Skin epidermis (tissue), 12 donors: ENCODE measurements at regions not wholly inside any gene's neighbourhood (a gene's known extent, or its start where the extent isn't known, plus 50 kb on each side); places are given as distances from the start of the nearest gene placed in this dataset.
"Not testable (repeated sequence)": the region's sequence is repeated elsewhere in the genome, so short reads cannot be mapped to it uniquely, and the experiment has no call there.

Experiments
- H3K27ac ChIP-seq, 21 experiments: fragments of 200-600 bp; sonication (generic) in 11 of 21; one replicate each; pipeline ENCODE4 v1.5.0; 2020; ENCODE audit warnings: mild to moderate bottlenecking in 3 of 21, inconsistent platforms in 2 of 21, moderate library complexity in 2 of 21
- H3K4me3 ChIP-seq, 7 experiments: fragments of 200-600 bp; sonication (generic) in 2 of 7; one replicate each; pipeline ENCODE4 v1.5.0; 2020; ENCODE audit warnings: inconsistent platforms in 2 of 7, mild to moderate bottlenecking in 2 of 7, moderate library complexity in 1 of 7

GRCh38 chr3:176172492-176172891 is 1024.8 kb downstream of the TBL1XR1 start:
- no peak overlapping the region for H3K4me3 ChIP-seq
- no peak overlapping the region for H3K27ac ChIP-seq

GRCh38 chr3:176167272-176167671 is 1030.0 kb downstream of the TBL1XR1 start:
- Histone ChIP-seq H3K4me3 (no peak overlapping the region), H3K27ac (no peak overlapping the region)

- Histone ChIP-seq H3K4me3 (no peak overlapping the region), H3K27ac (no peak overlapping the region)
Observed at GRCh38 chr3:176160997-176161396, 1036.3 kb downstream of the TBL1XR1 start.

GRCh38 chr3:176159796-176160195 is 1037.5 kb downstream of the TBL1XR1 start:
- Histone ChIP-seq H3K27ac (no peak overlapping the region), H3K4me3 (no peak overlapping the region)

GRCh38 chr3:176155012-176155411 is 1042.3 kb downstream of the TBL1XR1 start:
- Histone ChIP-seq H3K4me3 (no peak overlapping the region), H3K27ac (no peak overlapping the region)

- Histone ChIP-seq H3K27ac (no peak overlapping the region), H3K4me3 (no peak overlapping the region)
Observed at GRCh38 chr3:176149567-176149966, 1047.7 kb downstream of the TBL1XR1 start.

- Histone ChIP-seq H3K27ac (no peak overlapping the region), H3K4me3 (no peak overlapping the region)
Observed at GRCh38 chr3:176147251-176147650, 1050.0 kb downstream of the TBL1XR1 start.

GRCh38 chr3:176141837-176142236 is 1055.4 kb downstream of the TBL1XR1 start:
- H3K4me3 ChIP-seq = no peak overlapping the region

GRCh38 chr3:176120507-176120906 is 1076.8 kb downstream of the TBL1XR1 start:
- Histone ChIP-seq H3K4me3 (no peak overlapping the region), H3K27ac (no peak overlapping the region)

More at GRCh38 chr3:176141837-176142236, 1055.4 kb downstream of the TBL1XR1 start:
- no peak overlapping the region for H3K27ac ChIP-seq

- Histone ChIP-seq H3K4me3 (no peak overlapping the region), H3K27ac (no peak overlapping the region)
Observed at GRCh38 chr3:176119826-176120225, 1077.5 kb downstream of the TBL1XR1 start.

- no peak overlapping the region for H3K27ac ChIP-seq
- no peak overlapping the region for H3K4me3 ChIP-seq
Observed at GRCh38 chr3:176106380-176106779, 1090.9 kb downstream of the TBL1XR1 start.

- Histone ChIP-seq H3K27ac (no peak overlapping the region), H3K4me3 (no peak overlapping the region)
Observed at GRCh38 chr3:176097027-176097426, 1100.3 kb downstream of the TBL1XR1 start.

GRCh38 chr3:176093892-176094291 is 1103.4 kb downstream of the TBL1XR1 start:
- not testable (repeated sequence) for H3K4me3 ChIP-seq, H3K27ac ChIP-seq

- H3K4me3 ChIP-seq = no peak overlapping the region
- H3K27ac ChIP-seq = no peak overlapping the region
Observed at GRCh38 chr3:176090727-176091126, 1106.6 kb downstream of the TBL1XR1 start.

- Histone ChIP-seq H3K4me3 (no peak overlapping the region), H3K27ac (no peak overlapping the region)
Observed at GRCh38 chr3:176088962-176089383, 1108.3 kb downstream of the TBL1XR1 start.

- H3K27ac ChIP-seq = no peak overlapping the region
- H3K4me3 ChIP-seq = no peak overlapping the region
Observed at GRCh38 chr3:176087066-176087697, 1110.1 kb downstream of the TBL1XR1 start.

- Histone ChIP-seq H3K27ac (no peak overlapping the region), H3K4me3 (no peak overlapping the region)
Observed at GRCh38 chr3:176079785-176080184, 1117.5 kb downstream of the TBL1XR1 start.

GRCh38 chr3:176078906-176079305 is 1118.4 kb downstream of the TBL1XR1 start:
- Histone ChIP-seq H3K4me3 (no peak overlapping the region), H3K27ac (no peak overlapping the region)

GRCh38 chr3:176075491-176075890 is 1121.8 kb downstream of the TBL1XR1 start:
- Histone ChIP-seq H3K4me3 (no peak overlapping the region), H3K27ac (no peak overlapping the region)

- Histone ChIP-seq H3K4me3 (no peak overlapping the region), H3K27ac (no peak overlapping the region)
Observed at GRCh38 chr3:176075046-176075445, 1122.2 kb downstream of the TBL1XR1 start.

GRCh38 chr3:176074096-176074495 is 1123.2 kb downstream of the TBL1XR1 start:
- Histone ChIP-seq H3K4me3 (no peak overlapping the region), H3K27ac (no peak overlapping the region)

- no peak overlapping the region for H3K27ac ChIP-seq
- no peak overlapping the region for H3K4me3 ChIP-seq
Observed at GRCh38 chr3:176071943-176072342, 1125.3 kb downstream of the TBL1XR1 start.
